HG02973 (cell line): ENCODE measurements at regions not wholly inside any gene's neighbourhood (a gene's known extent, or its start where the extent isn't known, plus 50 kb on each side); places are given as distances from the start of the nearest gene placed in this dataset.

ENCODE experiments used
- ATAC-seq: cut with Tn5 transposase; IDR thresholded peaks from one replicate; pipeline ENCODE4 v1.9.1; 2021; ENCODE audit warnings: moderate library complexity; ENCODE audit not compliant: unreplicated experiment

- no peak for ATAC-seq
Observed at GRCh38 chr17:65477600-65477999, 83.8 kb downstream of the AXIN2 start.

GRCh38 chr17:65474660-65475059, 86.8 kb downstream of the AXIN2 start:
- no peak for ATAC-seq

- ATAC-seq, result no peak
Observed at GRCh38 chr17:65473985-65474384, 87.5 kb downstream of the AXIN2 start.

GRCh38 chr17:65473363-65473762, 88.1 kb downstream of the AXIN2 start:
- ATAC-seq, result no peak

GRCh38 chr17:65472666-65473309, 88.7 kb downstream of the AXIN2 start:
- ATAC-seq, result no peak

- ATAC-seq, result no peak
Observed at GRCh38 chr17:65470783-65471182, 90.7 kb downstream of the AXIN2 start.

GRCh38 chr17:65468321-65468720, 93.1 kb downstream of the AXIN2 start:
- no peak for ATAC-seq

GRCh38 chr17:65467156-65467555, 94.3 kb downstream of the AXIN2 start:
- no peak for ATAC-seq

- ATAC-seq, result no peak
Observed at GRCh38 chr17:65466547-65466946, 94.9 kb downstream of the AXIN2 start.

GRCh38 chr17:65463242-65463641, 98.2 kb downstream of the AXIN2 start:
- no peak for ATAC-seq

- no peak for ATAC-seq
Observed at GRCh38 chr17:65459677-65460347, 101.6 kb downstream of the AXIN2 start.

GRCh38 chr17:65457635-65458257, 103.7 kb downstream of the AXIN2 start:
- ATAC-seq, result no peak

GRCh38 chr17:65457183-65457582, 104.3 kb downstream of the AXIN2 start:
- ATAC-seq, result no peak

GRCh38 chr17:65456368-65457151, 104.9 kb downstream of the AXIN2 start:
- no peak for ATAC-seq

- no peak for ATAC-seq
Observed at GRCh38 chr17:65455972-65456343, 105.5 kb downstream of the AXIN2 start.

- ATAC-seq, result no peak
Observed at GRCh38 chr17:65455154-65455971, 106.1 kb downstream of the AXIN2 start.

- ATAC-seq, result no peak
Observed at GRCh38 chr17:65453204-65453931, 108.1 kb downstream of the AXIN2 start.

- no peak for ATAC-seq
Observed at GRCh38 chr17:65449495-65449894, 112.0 kb downstream of the AXIN2 start.

- no peak for ATAC-seq
Observed at GRCh38 chr17:65447823-65448222, 113.6 kb downstream of the AXIN2 start.
